LHCN-M2 (cell line): ENCODE measurements at regions not wholly inside any gene's neighbourhood (a gene's known extent, or its start where the extent isn't known, plus 50 kb on each side); places are given as distances from the start of the nearest gene placed in this dataset.

Experiments used
- DNase-seq: peaks from one replicate; pipeline ENCODE4 v3.0.0-alpha.2; 2012; ENCODE audit warnings: low read depth

DNA sequence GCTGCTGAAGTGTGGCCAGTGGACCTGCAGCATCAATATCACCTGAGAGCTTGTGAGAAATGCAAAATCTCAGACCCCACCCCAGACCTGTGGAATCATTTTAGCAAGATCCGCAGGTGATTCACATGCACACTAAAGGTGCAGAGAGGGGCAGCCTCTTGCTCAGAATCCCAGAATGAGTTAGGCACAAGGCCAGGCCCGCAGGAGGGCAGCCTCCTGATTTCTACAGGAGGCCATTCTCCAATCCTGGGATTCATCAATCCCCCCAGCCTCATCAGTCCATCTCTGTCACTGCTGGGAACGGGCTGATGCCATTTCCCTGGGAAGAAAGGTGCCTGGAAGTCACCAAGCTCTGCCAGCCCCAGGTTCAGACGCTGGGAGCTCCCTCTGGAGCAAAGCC is 63.0 kb upstream of the GPR26 start:
- no peak for DNase-seq

DNA sequence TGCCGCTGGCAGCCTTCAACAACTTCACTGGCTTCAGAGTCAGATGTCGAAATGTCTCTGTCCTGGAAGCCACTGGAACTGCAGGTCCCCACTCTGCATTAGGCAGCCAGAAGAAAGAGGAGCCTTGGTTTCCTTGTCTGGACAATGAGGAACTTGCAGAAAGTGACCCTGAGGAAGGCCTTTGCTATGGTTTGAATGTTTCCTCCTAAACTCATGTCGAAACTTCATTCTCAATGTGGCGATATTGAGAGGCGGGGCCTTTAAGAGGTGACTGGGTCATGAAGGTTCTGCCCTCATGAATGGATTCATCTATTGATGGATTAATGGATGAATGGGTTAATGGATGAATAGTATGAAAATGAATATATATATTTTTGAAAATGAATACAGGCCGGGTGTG is 61.6 kb upstream of the GPR26 start:
- DNase-seq, result no peak

- no peak for DNase-seq
Measured at GRCh38 chr10:123606006-123606405, 60.1 kb upstream of the GPR26 start.

DNA sequence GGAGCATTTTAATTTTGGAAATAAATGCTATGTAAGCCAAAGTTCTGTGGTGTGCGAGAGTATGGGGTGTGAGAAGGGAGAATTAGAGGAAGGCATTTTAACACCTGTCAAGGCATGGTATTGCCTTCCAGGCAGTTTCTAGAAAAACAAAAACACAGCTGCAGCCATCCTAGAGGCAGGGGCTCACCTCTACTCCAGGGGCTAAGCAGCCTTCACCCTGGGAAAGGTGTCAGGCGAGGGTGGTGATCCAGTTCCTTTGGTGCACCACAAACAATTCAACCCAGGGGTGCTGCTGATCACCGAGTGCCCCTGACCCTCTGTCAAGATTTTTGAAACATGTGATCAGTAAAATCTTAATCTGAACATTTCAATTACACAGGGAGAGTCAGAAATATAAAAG is 59.2 kb upstream of the GPR26 start:
- no peak for DNase-seq

- DNase-seq, result no peak
Measured at GRCh38 chr10:123607386-123607785, 58.8 kb upstream of the GPR26 start.

- DNase-seq, result no peak
Measured at GRCh38 chr10:123608047-123608446, 58.1 kb upstream of the GPR26 start.

DNA sequence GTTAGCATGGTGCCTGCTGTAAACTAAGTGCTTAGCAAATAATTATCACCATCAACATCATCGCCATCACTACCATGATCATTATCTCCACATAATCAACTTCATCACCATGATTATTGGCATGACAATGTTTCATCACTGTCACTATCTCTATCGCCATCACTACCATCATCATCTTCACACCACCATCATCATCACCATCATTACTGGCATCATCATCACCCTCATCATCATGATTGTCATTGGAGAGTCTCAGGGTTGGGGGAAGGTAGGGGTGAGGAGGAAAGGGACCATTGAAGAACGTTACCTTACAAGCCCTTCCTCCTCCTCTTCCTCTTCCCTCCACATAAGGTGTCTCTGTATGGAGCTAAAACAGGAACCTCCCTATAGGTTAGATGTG is 54.9 kb upstream of the GPR26 start:
- no peak for DNase-seq

GRCh38 chr10:123611876-123612275 is 54.3 kb upstream of the GPR26 start:
- no peak for DNase-seq

DNA sequence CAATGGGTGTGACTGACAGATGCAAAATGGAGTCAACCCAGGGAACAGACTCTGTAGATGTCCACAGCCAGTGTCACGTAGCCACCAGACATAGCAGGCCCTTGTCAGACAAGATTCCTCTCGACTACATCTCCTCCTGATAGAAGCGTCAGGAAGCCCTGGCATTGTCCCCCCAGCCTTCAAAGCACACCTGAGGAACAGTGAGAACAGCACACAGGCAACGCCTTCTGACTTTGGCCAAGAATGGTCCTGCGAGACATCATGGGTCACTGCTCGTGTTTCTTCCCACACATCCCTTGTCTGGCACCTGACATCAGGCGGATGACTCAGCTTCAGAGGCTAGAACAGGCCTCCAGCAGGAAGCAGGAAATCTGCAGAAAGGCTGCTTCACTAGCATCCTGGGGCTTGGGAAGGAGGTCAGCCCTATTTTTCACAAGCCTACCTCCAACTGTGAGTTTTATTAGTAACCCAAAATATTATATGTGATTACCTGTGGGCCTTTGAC is 52.8 kb upstream of the GPR26 start:
- no peak for DNase-seq

DNA sequence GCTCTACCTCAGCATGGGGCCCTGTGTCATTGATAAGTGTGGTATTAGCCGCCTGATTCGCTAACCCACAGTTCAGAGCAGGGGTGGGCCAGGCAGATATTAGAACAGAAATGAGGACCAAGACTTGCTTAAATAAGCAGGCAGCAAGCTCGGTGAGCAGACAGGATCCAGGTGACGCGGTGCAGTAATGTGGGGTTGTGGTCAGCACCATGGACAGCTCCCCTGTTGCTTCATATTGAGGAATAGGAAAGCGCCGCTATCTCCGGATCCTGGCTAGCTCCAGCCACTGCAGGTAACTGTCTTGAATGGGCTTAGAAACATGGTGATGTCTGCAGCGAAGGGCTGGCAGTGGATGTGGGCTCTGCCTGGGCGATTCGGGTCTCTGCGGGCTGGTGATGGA is 51.3 kb upstream of the GPR26 start:
- DNase-seq, result peak; percentile 5
